Suppressor macrophage treated with lipopolysaccharide for 4 hours (primary cell): ENCODE measurements at regions not wholly inside any gene's neighbourhood (a gene's known extent, or its start where the extent isn't known, plus 50 kb on each side); places are given as distances from the start of the nearest gene placed in this dataset.

Experiments
- DNase-seq: peaks from one replicate; pipeline ENCODE4 v3.0.0-alpha.2; 2020

GRCh38 chr5:72009280-72009679, 98.0 kb upstream of the MAP1B start:
- no peak for DNase-seq

- no peak for DNase-seq
Measured at GRCh38 chr5:72010430-72010829, 96.8 kb upstream of the MAP1B start.

DNA sequence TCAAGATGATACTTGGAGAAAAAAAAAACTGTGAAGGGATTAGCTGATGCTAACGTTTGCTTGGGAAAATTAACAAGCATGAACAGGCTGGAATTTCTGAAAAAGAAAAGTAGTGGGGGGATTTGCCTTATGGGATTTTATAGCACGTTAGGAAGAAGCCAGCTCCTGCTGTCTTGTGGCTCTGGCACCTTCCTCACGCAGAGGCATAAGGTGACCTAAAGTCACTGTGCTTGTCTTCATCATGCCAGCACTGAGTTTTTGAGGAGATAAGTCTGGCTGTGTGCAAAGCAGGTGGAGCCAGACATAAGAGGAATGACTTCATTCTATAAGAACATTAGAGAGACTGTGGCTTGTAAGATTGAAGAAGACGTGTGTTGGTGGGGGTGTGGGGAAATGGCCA, 94.4 kb upstream of the MAP1B start:
- DNase-seq, result no peak

GRCh38 chr5:72013766-72014624, 93.3 kb upstream of the MAP1B start:
- no peak for DNase-seq

DNA sequence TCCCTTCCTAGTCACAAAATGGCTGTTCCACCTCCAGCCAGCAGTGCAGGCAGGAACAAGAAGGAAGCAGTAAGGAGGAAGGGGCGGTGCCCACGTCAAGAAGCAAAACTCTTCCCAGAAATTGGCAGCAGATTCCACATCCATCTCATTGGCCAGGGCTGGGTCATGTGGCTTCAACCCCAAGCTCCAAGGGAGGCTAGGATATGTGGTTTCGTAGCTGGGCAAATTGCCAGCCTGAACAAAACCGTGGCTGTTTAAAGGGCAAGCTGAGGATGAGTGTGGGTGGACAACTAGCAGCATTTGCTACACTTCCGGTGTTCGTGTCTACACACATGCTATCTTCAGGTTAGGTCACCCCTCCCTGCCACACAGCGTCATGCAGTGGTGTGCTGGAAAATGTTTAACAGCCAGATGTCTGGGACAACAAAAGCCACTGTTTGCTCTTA, 92.1 kb upstream of the MAP1B start:
- no peak for DNase-seq

GRCh38 chr5:72018143-72018803, 89.0 kb upstream of the MAP1B start:
- DNase-seq, result peak; percentile 70

DNA sequence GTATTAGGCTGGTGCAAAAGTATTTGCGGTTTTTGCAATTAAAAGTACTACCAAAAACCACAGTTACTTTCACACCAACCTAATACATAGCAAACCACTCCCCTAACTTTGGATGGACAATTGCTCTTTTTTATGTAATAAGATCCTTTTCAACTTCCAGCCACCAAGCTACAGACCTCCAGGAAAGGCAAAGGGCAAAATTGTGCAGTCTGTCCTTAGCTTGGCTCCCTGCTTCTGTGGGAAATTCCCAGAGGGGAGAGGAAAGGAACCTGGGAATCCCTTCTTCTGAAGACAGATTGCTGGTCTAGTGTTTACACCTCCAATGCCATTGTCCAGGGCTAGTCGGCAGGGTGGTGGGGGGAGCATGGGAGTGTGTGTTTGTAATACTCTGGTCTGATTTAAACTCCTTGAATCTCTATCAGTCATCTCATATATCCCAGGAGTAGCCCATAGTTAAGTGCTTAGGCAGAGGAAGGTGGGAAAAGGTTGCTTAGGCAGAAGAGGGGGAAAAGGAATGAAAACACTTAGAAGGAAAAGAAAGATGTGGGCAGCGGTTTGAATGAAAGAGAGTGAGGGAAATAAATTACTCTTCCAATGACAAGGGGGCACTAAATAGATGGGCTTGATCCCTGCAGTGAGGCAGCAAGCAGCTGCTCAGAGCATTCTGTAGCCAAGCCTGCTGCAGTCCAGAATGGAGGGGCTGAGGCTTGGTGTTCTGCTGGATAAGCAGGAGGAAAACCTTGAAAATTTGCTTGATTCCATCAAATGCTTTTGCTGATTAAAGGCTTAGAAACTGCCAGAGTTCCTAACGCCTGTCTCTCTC, 86.9 kb upstream of the MAP1B start:
- DNase-seq, result no peak

- no peak for DNase-seq
Measured at GRCh38 chr5:72021651-72022357, 85.5 kb upstream of the MAP1B start.

- no peak for DNase-seq
Measured at GRCh38 chr5:72028382-72028781, 78.9 kb upstream of the MAP1B start.

- DNase-seq, result no peak
Measured at GRCh38 chr5:72030237-72030636, 77.0 kb upstream of the MAP1B start.

DNA sequence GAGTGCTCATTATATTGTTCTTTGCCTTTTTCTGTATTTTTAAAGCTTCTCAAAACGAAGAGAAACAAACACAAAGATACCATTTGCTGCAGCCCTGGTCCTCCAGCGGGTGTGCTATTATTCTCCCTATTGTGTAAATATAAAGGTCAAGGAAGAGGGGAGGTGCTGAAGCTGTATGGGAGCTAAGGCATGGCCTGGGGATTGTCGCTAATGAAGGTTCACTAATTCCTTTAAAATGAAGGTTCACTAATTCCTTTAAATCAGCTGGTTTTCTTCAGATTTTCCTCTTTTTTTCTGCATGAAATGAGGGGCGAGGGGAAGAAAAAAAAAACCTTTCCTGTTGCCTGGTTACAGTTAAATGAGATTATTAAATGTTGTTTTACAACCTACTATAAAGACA, 74.5 kb upstream of the MAP1B start:
- no peak for DNase-seq

DNA sequence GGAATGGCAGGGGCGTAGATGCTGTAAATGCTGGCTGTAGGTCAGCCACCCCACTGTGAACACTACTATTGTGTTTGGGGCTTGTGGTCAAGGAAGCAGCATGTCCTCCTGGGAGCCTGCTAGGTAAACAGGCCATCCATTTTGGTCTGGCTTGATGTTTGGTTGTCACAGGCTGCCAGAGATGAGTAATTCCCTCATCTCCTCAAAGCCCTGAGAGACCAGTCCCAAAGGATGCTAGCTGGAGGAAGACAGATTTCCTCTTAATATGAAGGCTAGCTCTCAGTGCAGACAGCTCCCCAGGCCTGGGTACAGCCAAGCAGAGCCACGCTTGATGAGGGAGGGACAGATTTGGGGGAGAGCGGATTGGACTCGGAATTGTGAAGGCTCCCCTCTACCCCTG, 72.5 kb upstream of the MAP1B start:
- DNase-seq, result no peak

DNA sequence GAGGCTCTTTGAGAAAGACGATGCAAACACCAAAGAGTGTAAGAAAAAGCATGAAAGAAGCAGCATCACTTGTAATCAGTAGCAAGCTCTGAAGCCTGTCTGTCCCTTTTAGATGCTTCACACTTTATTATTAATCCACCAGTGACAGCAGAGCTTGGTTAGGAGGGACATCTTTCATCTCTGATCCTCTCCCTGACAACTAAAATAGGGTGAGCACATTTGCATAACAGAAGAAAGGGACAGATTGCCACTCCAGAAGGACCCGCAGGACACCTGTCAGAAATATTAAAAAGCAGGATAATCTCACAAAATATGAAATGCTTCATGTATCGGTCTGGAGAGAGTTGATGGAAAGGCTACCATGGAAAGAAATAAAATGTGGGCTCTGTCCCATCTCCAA, 71.4 kb upstream of the MAP1B start:
- no peak for DNase-seq

GRCh38 chr5:72036951-72037350, 70.3 kb upstream of the MAP1B start:
- no peak for DNase-seq

- DNase-seq, result no peak
Measured at GRCh38 chr5:72040513-72040912, 66.8 kb upstream of the MAP1B start.

DNA sequence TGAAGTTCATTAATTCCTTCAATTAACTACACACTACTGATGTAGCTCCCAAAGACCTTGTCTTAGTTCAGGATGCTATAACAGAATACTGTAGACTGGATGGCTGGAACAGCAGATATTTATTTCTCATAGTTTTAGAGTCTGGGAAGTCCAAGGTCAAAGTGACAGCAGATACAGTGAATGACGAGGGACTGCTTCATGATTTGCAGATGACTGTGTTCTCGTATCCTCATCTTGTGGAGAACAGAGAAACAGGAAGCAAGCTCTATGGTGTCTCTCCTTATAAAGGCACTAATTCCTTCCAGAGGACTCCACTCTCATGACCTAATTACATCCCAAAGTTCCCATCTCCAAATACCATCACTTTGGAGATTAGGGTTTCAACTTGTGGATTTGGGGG, 65.6 kb upstream of the MAP1B start:
- DNase-seq, result no peak

DNA sequence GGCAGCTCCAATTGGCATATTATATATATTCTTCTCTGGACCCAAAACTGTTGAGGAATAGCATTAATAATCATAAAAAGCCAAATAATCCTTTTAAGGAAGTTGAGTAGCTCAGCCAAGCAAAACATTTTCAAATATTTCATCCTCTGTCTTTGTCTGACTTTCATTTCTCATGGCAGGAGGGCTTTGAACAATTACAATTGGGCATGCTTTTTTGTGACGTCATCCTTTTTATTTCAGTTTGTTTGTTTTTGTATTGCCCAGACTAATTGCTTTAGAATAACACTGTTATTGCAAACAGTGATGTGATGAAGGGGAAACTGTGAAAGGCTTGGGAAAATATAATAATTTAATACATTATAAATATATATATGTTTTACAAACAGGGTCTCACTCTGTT, 65.2 kb upstream of the MAP1B start:
- no peak for DNase-seq

GRCh38 chr5:72045692-72046091, 61.6 kb upstream of the MAP1B start:
- DNase-seq, result no peak

GRCh38 chr5:72046106-72046505, 61.2 kb upstream of the MAP1B start:
- DNase-seq, result no peak

GRCh38 chr5:72055636-72056035, 51.6 kb upstream of the MAP1B start:
- no peak for DNase-seq
